ENCODE measurements at regions not wholly inside any gene's neighbourhood (a gene's known extent, or its start where the extent isn't known, plus 50 kb on each side); places are given as distances from the start of the nearest gene placed in this dataset.

- TF ChIP-seq CTCF (IDR thresholded peaks at IDR 0.05 in 2 of 3, conservative IDR thresholded peaks at IDR 0.05 in 1 of 3; ENCODE audit: borderline replicate concordance in 1 of 3, insufficient read depth in 1 of 3, low read depth in 2 of 3, low read length in 2 of 3), result no peak
- TF ChIP-seq MAX (IDR thresholded peaks at IDR 0.05), result no peak
- TF ChIP-seq SIN3A (IDR thresholded peaks at IDR 0.05; ENCODE audit: low read depth), result no peak
- no peak for TF ChIP-seq EZH2 (IDR thresholded peaks at IDR 0.05)
- no peak for TF ChIP-seq YY1 (IDR thresholded peaks at IDR 0.05; ENCODE audit: extremely low read depth, insufficient replicate concordance, low read depth, low read length)
- no peak for TF ChIP-seq ZBTB33 (IDR thresholded peaks at IDR 0.05; ENCODE audit: extremely low read depth, insufficient replicate concordance, low read length)
- no peak for TF ChIP-seq ELF1 (IDR thresholded peaks at IDR 0.05; ENCODE audit: borderline replicate concordance, low read depth)
- no peak for TF ChIP-seq POLR2AphosphoS5 (IDR thresholded peaks at IDR 0.05; ENCODE audit: low read depth, low read length)
- no peak for TF ChIP-seq POLR2A (IDR thresholded peaks at IDR 0.05; ENCODE audit: borderline replicate concordance, extremely low read depth, insufficient read depth, insufficient read length)
- no peak for TF ChIP-seq RAD21 (IDR thresholded peaks at IDR 0.05; ENCODE audit: low read depth)
- TF ChIP-seq EGR1 (IDR thresholded peaks at IDR 0.05; ENCODE audit: low read depth), result no peak
- TF ChIP-seq FOSL1 (IDR thresholded peaks at IDR 0.05; ENCODE audit: low read depth), result no peak
- no peak for TF ChIP-seq EZH2phosphoT487 (IDR thresholded peaks at IDR 0.05; ENCODE audit: borderline replicate concordance)
- TF ChIP-seq ZFX (IDR thresholded peaks at IDR 0.05), result no peak
Observed at GRCh38 chr13:84959818-84960217, 839.4 kb downstream of the SLITRK6 start.

Data from HCT116 (cell line).